HG03460 (cell line): ENCODE measurements at regions not wholly inside any gene's neighbourhood (a gene's known extent, or its start where the extent isn't known, plus 50 kb on each side); places are given as distances from the start of the nearest gene placed in this dataset.

Source experiments
- ATAC-seq: cut with Tn5 transposase; IDR thresholded peaks from one replicate; pipeline ENCODE4 v1.9.1; 2021; ENCODE audit not compliant: unreplicated experiment

GRCh38 chr13:99893567-99893966, 78.0 kb downstream of the ZIC5 start:
- no peak for ATAC-seq

GRCh38 chr13:99892866-99893504, 78.6 kb downstream of the ZIC5 start:
- no peak for ATAC-seq

DNA sequence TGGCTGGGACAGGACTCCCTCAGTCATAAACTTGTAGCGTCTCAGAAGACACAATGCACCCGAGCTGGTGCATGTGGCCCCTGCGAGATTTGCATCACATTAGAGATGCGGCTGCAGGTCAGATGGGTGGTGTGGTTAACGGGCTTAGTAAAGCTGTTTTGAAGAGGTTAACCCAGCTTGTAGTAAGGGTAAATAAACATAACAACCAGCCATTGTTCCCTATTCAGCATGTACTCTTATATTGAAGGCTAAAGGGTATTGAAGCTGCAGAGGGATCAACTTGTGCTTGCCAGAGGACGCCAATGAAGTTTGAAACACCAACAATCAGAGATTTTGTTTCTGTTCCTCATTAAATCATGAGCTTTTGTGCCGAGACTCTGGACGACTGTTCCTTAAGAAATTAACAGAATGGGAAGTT, 79.4 kb downstream of the ZIC5 start:
- no peak for ATAC-seq

DNA sequence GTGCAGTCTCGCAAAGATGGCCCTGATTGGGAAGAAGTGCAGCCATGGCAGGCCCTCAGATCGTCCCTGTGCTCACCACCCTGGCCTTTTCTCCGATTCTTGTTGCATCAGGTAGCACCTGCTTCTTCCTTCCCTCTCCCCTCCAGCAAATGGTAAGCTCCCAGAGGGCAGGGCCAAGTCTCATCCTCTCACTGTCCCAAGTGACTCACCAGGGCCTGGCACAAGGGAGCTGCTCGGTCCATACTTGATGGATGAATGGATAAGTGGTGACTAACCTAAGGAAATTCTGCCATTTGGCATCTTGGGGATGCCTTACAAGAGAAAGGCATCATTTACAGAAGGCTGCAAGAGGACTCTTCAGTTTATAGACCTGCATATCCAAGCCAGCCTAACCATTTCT, 84.9 kb downstream of the ZIC5 start:
- no peak for ATAC-seq

DNA sequence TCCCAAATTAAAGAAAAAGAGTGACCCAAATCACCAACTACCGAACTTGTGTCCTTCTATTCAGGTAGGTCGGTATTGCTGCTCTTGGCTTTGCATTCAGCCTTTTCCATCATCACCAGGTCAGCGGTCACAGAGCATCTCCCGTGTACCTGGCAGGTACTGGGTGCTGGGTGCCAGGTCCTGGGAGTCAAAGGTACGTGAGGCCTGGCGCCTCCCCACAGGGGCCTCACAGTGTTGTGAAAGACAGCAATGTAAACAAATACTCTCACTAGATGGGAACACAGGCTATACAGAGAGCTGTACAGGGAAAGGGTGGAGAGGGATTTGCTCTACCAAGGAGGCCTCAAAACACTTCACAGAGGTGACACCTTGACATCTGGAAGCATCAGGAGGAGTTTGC, 86.7 kb downstream of the ZIC5 start:
- ATAC-seq: no peak

DNA sequence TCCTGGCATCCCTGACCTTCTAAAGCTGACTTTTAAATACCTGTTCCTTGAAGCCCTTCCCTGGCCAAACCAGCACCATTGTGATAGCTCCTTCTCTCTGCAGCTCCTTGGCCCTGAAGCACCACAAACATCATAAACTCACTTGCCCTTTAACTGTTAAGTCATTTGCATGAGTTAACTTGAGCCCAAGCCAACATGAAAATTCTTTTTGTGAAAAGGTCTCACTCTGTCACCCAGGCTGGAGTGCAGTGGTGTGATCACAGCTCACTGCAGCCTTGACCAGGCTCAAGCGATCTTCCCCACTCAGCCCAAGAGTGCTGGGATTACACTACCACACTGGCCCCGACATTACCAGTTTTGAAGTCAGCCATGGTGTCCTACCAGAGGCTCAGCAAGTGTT, 87.8 kb downstream of the ZIC5 start:
- ATAC-seq: no peak

- ATAC-seq: no peak
These were observed 92.5 kb downstream of the ZIC5 start for GRCh38 chr13:99878921-99879610.

GRCh38 chr13:99876651-99877050, 94.9 kb downstream of the ZIC5 start:
- ATAC-seq: no peak

DNA sequence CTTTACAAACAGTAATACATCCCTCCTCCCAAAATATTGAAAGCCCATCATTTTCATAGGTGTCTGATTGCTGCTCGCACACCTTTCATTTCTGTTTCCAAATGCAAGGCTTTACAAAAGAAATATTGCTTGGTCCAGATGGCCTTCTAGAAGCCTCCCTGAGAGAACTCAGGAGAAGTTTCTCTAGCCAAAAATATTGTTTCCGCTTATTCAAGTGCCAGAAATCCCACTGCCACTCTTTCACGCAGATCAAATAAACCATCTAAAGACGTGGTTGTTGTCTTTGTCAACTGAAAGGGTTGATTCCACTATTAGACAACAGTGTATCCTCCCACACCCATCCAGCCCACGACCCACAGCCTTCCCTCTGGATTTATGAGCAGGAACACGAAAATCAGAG, 96.2 kb downstream of the ZIC5 start:
- ATAC-seq: no peak

DNA sequence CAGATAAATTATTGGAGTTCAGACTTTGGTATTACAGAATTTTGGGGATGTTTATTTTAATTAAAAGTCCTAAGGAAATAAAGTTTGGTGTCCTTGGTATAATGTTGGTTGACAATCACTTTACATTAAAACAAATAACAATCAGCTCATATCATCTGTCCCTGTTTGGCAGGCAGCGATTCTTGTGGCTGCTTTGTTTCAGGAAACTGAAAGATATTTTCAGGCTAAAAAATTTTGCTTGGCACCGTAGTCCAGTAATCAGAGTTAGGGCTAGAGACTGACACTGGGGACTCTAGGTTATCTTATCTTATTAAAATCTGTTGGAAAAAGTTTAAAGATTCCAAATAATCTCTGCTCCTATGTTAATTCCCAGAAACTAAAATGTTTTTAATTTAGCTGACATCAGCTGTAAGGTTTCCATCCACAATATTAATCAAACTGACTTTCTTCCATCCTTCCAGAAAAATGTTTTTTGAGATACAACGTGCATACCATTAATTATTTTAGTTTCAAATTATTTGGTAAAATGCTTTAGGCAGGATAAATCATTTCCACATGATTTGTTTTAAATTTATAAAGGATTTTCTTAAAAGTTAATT, 97.6 kb downstream of the ZIC5 start:
- ATAC-seq: no peak

DNA sequence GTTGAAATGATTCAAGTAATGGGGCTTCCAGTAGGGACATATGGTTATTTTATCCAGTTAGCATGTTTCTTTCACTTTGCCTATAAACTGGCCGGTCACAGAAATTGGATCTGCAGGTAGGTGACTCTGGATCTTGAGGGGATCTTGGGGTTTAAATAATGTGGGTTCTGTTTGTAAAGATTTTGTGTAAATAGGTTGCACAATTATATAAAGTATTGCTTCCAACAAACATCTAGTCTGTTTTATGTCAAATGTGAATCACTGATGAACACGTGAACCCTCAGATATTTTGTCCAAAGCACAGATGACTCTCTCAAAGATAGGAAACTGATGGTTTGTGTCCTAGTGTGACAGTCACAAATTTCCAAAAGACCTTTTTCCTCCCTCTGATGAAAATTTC, 98.4 kb downstream of the ZIC5 start:
- ATAC-seq: no peak

DNA sequence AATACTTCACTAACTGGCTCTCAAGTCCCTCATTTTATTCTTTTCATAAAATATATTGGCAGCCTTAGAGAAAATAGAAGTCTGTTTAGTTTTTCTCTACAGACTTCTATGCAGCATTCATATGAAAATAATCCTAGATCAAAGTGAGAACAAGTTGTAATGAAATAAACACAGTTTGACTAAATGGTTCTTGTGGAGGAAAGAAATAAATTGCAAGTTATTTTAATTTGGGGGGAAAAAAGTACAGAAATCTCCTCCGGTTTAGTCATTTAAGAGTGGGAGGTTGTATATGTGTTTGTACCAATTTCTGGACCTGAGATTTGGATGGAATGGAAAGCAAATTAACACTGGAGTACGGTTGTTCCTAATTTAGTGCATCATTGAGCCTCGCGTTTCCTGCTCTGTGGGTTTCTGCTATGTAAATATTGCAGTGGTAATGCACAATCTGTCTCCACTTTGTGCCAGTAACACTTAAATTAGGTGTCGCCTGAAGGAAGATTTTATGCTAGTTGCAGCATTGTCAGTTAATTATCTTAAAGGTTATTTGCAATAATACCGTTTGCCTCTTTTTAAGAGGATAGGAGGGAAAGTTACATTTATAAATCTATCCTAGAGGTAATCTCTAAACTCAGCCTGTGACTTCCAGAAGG, 100.2 kb downstream of the ZIC5 start:
- ATAC-seq: no peak

DNA sequence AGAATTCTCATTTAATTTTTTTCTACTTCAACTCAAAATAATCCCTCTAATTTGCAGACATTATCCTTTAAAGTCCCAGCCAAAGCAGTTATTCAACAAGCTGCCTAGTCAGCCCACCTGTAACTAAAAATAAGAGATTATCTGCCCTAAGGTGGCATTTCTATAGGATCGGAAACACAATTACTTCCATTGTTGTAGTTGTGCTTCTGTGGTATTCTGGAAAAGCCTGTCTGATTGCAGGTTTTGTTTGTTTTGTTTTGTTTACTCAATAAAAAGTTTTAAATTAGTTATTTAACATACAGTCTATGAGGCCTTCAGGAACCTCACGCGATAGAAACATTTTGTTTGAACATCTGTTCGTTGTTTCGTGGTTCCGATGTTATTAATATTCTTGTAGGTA, 101.0 kb downstream of the ZIC5 start:
- ATAC-seq: no peak

GRCh38 chr13:99869830-99870229, 101.7 kb downstream of the ZIC5 start:
- no peak for ATAC-seq

DNA sequence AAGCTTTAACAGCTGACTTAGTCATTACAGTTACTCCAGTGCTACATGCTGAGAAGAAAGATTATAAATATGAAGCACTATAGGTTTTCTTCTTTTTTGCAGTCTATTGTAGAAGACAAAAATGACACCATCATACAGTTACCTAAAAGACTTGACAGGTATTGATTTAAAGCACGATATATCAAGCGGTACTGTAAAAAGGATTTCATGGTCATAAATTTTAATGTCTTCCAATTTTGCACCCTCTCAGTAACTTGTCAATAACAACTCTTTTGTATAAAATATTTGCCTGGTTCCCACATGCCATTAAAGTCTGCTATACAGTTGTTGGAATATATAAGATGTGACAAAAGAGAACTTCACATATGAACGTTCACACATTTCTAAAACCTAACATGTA, 102.8 kb downstream of the ZIC5 start:
- ATAC-seq: no peak

GRCh38 chr13:99867535-99868257, 103.9 kb downstream of the ZIC5 start:
- no peak for ATAC-seq

DNA sequence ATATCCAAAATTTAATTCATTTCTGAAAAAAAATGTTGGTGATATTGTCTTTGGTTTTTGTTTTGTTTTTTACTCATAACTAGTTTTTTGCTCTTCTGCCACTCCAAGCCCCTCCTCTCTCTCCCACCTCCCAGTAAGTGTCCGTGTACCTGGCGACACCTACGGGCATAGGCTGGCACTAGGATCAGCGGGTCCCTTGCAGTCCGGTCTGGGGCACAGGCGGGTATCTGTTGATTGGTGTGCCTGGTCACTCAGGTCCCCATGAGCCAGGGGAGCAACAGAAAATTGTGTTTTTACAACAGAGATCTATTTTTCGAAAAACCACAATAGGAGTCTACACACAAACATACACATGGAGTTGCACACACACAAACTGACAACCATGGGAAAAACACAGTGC, 104.8 kb downstream of the ZIC5 start:
- ATAC-seq: no peak

GRCh38 chr13:99865420-99865930, 106.1 kb downstream of the ZIC5 start:
- no peak for ATAC-seq

DNA sequence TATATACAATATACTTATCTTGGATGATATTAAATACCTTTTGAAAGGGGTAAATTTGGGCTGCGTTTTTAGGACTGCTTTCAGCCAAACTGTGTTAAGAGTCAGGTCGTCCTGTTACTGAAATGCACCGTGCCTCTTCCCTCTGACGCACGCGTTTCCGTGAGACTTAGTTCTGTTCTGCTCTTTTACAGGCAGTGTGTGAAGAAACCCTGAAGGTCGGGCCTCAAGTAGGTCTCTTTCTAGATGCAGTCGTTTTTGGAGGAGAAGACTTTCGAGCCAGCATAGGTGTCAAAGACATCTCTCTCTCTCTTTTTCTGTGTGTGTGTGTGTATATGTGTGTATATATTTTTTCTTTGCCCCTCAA, 107.0 kb downstream of the ZIC5 start:
- ATAC-seq: no peak

DNA sequence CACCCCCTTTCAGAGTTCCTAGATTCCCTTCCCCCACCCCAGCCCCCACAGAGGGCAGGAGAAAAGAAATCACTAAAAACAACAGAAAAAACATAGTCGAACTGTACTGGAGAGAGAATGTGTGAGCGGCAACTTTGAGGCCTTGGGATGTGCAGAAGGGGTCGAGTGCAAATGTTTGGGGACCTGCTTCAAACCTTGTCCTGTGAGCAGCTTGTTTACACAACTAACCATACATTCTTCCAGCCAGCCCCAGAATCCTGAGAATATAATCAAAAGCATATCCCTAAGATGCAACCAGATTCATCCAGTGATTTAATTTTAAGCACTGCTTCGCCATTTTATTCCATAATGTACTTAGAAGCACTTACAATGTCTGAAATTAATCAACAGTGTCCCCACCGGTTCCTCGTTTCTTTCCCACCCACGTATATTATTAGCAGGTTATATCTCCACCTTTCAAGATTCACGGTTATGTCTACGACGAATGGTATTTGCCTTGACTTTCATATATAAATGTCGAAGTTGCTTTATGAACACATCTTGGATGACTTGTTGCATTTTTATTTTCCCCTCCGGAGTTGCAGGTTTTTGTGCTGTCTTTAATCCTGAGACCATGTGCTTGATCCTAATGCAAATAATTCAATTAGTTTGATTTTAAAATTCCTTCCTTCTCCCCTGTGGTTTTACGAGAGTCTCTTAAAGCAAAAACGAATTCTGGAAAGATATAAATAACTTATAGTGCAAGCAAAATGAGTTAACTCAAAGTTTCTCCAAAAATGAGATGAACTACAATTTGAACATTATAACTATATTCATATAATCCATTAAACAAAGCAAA, 107.6 kb downstream of the ZIC5 start:
- ATAC-seq: no peak
